ENCODE measurements at regions not wholly inside any gene's neighbourhood (a gene's known extent, or its start where the extent isn't known, plus 50 kb on each side); places are given as distances from the start of the nearest gene placed in this dataset.

- TF ChIP-seq POLR2A (IDR thresholded peaks at IDR 0.05; ENCODE audit: control extremely low read depth in 1 of 2, low read depth in 2 of 2, low read length in 2 of 2) (no peak), CBX8 (IDR thresholded peaks at IDR 0.05; ENCODE audit: borderline replicate concordance, low read depth, low read length) (no peak), RAD21 (IDR thresholded peaks at IDR 0.05 in 1 of 2, conservative IDR thresholded peaks at IDR 0.05 in 1 of 2; ENCODE audit: low read depth in 2 of 2, low read length in 2 of 2) (no peak), USF2 (IDR thresholded peaks at IDR 0.05; ENCODE audit: low read length) (no peak), TAF1 (IDR thresholded peaks at IDR 0.05; ENCODE audit: low read depth, low read length) (no peak), EZH2 (IDR thresholded peaks at IDR 0.05; ENCODE audit: low read depth, low read length, severe bottlenecking) (no peak), YY1 (IDR thresholded peaks at IDR 0.05; ENCODE audit: low read depth, low read length) (no peak), POU5F1 (IDR thresholded peaks at IDR 0.05; ENCODE audit: low read depth, low read length) (no peak), POLR2AphosphoS5 (IDR thresholded peaks at IDR 0.05; ENCODE audit: low read depth, low read length) (no peak), JUND (IDR thresholded peaks at IDR 0.05; ENCODE audit: low read length) (no peak), CHD2 (IDR thresholded peaks at IDR 0.05; ENCODE audit: low read length) (no peak), TCF12 (IDR thresholded peaks at IDR 0.05; ENCODE audit: low read depth, low read length) (no peak), SP1 (IDR thresholded peaks at IDR 0.05; ENCODE audit: low read depth, low read length) (no peak)
- TF ChIP-seq, protein P1, sequence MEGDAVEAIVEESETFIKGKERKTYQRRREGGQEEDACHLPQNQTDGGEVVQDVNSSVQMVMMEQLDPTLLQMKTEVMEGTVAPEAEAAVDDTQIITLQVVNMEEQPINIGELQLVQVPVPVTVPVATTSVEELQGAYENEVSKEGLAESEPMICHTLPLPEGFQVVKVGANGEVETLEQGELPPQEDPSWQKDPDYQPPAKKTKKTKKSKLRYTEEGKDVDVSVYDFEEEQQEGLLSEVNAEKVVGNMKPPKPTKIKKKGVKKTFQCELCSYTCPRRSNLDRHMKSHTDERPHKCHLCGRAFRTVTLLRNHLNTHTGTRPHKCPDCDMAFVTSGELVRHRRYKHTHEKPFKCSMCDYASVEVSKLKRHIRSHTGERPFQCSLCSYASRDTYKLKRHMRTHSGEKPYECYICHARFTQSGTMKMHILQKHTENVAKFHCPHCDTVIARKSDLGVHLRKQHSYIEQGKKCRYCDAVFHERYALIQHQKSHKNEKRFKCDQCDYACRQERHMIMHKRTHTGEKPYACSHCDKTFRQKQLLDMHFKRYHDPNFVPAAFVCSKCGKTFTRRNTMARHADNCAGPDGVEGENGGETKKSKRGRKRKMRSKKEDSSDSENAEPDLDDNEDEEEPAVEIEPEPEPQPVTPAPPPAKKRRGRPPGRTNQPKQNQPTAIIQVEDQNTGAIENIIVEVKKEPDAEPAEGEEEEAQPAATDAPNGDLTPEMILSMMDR (IDR thresholded peaks at IDR 0.05; ENCODE audit: control extremely low read depth in 1 of 3, insufficient read depth in 1 of 3, low read depth in 1 of 3, low read length in 3 of 3): no peak
These were observed 222.3 kb upstream of the BOD1L1 start for GRCh38 chr4:13849778-13850177.

All from H1 (cell line).